Body of pancreas (tissue), 4 donors: ENCODE measurements at regions not wholly inside any gene's neighbourhood (a gene's known extent, or its start where the extent isn't known, plus 50 kb on each side); places are given as distances from the start of the nearest gene placed in this dataset.

ENCODE experiments used
- POLR2A ChIP-seq, 3 donors: fragments of 450-650 bp; IDR thresholded peaks; one replicate each; pipeline ENCODE4 v1.6.1; 2016; ENCODE audit warnings: antibody characterized with exemption in 3 of 3, mild to moderate bottlenecking in 2 of 3
- TF ChIP-seq, protein P1 (sequence below), 7 experiments: fragments of 450-650 bp in 4 of 7; fragments of 200-600 bp in 3 of 7; sonication (generic) in 3 of 7; IDR thresholded peaks; one replicate each; pipeline ENCODE4 v1.5.1; 2016 to 2019; ENCODE audit warnings: antibody characterized with exemption in 7 of 7

DNA sequence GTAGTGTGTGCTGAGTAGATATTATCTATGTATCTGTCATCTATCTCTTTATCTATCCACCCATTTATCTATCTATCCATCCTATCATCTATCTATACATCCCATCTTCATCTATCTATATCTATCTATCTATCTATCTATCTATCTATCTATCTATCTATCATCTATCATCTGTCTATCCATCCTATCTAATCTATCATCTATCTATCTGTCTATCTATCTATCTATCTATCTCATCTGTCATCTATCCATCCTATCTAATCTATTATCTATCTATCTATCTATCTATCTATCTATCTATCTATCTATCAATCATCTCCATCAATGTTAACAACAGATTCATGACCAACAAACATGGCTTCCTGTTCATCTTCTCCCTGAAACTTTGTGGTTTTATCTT, 90.5 kb upstream of the SLC24A3 start:
- TF ChIP-seq, protein P1, sequence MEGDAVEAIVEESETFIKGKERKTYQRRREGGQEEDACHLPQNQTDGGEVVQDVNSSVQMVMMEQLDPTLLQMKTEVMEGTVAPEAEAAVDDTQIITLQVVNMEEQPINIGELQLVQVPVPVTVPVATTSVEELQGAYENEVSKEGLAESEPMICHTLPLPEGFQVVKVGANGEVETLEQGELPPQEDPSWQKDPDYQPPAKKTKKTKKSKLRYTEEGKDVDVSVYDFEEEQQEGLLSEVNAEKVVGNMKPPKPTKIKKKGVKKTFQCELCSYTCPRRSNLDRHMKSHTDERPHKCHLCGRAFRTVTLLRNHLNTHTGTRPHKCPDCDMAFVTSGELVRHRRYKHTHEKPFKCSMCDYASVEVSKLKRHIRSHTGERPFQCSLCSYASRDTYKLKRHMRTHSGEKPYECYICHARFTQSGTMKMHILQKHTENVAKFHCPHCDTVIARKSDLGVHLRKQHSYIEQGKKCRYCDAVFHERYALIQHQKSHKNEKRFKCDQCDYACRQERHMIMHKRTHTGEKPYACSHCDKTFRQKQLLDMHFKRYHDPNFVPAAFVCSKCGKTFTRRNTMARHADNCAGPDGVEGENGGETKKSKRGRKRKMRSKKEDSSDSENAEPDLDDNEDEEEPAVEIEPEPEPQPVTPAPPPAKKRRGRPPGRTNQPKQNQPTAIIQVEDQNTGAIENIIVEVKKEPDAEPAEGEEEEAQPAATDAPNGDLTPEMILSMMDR (IDR thresholded peaks at IDR 0.05), result no peak
- no peak for TF ChIP-seq POLR2A (IDR thresholded peaks at IDR 0.05)
